GM19372 (cell line): ENCODE measurements at regions not wholly inside any gene's neighbourhood (a gene's known extent, or its start where the extent isn't known, plus 50 kb on each side); places are given as distances from the start of the nearest gene placed in this dataset.
A peak's percentile ranks its signal among the peaks of the same experiment; 100 is the strongest.
"Not testable (repeated sequence)": the region's sequence is repeated elsewhere in the genome, so short reads cannot be mapped to it uniquely, and the experiment has no call there.

Experiments
- ATAC-seq: cut with Tn5 transposase; IDR thresholded peaks from one replicate; pipeline ENCODE4 v1.9.1; 2021; ENCODE audit warnings: mild to moderate bottlenecking, low read depth, moderate library complexity; ENCODE audit not compliant: unreplicated experiment

DNA sequence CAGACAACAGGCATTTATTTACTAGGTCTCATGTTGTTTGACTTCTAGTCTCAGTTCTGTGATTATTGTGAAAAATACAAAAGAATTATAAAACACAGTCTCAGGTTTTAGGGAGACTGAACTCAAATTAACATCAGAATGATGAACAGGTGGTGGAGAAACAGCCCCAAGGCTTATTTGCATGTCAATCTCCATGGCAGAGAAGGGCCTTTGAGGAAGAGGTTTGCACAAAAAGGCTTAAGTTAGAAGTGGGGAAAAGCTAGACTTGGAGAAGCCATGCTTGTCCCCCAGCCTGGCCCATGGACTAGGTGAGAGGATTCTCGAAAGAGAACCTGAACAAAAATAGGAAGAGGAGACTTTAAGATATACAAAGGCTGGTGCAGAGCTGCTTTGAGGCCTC, 183.3 kb downstream of the EDN1 start:
- no peak for ATAC-seq

DNA sequence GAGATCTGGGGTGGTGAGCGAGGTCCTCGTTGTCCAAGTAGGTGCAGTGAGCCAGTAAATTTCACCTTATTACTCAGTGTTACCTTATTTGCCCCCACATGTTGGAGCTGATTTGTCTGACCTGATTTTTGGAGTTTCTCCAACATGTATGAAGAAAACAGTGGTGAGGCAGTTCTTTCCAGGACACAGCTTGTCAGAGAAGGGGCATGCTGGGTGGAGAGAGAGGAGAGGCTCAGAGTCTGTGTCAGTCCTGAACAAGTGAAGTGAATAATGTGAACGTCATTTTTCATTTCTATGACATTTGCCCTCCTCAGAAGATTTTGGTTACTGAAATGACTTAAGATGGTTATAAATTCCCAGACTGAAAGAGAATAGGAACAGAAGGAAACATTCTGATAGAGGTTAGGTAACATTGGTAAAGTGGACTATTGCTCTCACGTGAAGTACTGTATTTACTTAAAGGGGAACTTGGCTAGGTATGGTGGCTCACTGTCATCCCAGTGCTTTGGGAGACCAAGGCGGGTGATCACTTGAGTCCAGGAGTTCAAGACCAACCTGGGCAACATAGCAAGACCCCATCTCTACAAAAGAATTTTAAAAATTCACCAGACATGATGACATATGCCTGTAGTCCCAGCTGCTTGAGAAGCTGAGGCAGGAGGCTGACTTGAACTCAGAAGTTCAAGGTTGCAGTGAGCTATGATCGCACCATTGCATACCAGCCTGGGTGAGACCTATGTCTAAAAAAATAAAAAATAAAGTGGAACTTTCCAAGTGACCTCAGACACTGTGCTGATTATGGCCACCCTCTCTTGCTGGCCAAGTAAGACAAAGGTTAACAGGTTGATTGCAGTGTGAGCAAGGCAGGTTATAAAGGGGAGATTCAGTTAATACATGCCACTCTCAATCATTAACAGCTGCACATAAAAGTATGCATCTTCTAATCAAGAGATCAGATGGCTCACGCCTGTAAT, 184.3 kb downstream of the EDN1 start:
- ATAC-seq, result no peak

DNA sequence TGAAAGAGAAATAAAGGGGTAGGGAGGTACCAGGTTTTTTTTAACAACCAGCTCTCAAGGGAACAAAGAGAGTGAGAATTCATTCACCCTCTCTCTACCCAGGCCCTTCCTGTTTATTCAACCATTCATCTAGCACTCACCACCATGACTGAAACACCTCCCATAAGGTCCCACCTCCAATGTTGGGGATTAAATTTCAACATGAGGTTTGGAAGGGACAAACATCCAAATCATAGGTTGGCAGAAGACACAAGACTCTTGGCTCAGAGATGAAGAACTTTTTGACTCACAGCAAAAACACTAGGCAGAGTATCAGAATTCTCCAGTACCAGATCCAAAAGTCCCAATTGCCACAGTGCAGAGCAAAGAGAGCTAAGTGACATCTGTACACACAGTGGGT, 186.3 kb downstream of the EDN1 start:
- ATAC-seq, result no peak

DNA sequence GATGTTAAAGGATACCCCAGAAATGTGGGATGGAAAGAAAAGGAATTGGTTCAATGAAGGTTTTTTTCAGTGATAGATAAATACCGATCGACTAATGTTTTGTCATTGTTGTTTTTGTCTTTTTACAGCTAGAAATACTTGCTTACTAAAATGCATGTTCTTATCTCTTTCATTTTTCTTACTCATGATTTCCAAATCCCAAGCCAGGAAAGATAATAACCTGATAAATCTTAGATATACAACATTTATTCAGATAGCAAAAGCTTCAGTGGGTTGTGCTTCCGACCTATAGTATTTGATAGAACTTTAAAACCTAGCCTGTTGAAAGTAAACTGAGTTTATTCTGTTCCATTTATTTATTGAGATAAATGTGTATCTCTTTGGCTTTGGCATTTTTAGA, 187.5 kb downstream of the EDN1 start:
- no peak for ATAC-seq

DNA sequence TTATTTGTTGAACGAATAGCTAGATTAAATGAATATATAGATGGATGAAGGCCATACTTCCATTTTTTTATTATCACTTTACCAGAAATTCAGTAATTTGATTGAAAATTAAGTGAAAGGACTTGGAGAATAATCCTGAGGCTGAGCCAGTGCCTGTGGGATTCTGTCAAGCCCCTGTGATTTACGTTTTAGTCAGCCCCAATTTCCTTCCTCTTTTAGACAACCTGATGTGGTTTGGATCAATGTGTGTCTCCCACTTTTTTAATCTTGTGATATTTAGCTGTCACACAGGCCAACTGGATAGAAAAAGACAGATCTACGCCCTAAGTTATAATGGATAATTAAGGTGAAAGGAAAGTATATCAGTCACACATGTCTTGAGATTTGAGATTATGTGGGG, 188.8 kb downstream of the EDN1 start:
- ATAC-seq, result no peak

DNA sequence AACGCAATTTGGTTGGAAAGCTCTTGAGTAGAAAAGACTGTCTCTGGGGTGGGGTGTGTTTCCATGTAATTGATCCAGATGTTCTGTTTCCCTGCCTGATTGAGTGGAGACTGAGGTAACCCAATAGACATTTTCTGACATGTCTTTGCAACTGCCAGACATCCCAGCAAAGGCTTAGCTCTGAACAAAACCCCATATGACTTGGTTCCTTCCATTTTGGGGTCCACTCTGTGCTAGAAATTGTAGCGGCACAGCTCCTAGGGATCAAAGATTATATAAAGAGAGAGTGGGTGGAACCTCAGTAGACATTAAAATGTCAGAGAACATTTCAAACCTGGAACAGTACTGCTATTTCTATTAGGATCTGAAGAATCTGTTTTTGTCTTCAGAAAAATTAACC, 189.3 kb downstream of the EDN1 start:
- ATAC-seq, result no peak

DNA sequence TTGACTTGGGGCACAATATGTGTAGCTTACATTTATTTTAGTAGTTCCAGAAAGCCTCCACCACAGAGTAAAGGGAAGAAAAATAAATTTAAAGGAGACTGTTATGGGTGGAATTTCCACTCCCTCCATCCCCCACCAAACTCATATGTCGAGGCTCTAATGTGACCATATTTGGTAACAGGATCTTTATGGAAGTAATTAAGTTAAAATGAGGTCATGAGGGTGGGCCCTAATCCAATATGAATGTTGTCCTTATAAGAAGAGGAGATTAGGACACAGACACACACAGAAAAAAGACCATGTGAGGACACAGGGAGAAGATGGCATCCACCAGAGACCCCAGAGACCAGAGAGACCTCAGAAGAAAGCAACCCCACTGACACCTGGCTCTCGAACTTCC, 189.7 kb downstream of the EDN1 start:
- ATAC-seq, result no peak

DNA sequence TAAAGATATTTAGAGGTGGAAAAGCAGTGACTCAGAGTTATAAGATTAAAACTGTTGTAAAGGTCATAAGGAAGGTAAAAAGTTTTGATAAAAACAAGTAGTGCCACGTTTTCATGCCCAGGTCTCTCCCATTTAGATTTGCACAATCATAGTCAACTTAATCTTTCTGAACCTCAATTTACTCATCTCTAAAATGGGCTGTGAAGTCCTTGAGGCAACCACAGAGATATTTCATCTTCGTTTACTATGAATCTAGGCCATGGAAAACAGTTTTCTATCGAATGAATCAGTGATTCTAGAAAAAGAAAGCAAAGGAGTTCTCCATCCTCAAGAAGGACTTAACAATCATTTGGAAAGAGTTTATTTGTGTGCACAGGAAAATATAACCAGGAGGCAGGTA, 190.2 kb downstream of the EDN1 start:
- ATAC-seq, result no peak

DNA sequence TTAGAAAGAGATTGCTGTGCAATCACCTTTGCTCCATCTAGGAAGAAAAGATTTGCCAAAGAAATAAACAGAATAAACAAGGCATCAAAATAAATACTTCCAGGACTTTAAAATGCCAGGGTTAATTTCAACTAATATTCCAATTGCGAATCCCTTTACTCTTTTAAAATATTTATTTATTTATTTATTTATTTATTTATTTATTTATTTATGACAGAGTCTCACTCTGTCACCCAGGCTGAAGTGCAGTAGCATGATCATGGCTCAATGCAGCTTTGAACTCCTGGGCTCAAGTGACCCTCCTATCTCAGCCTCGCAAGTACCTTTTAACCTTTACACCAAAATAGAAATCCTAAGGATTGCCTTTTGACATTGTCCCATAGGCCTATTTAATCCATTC, 191.1 kb downstream of the EDN1 start:
- no peak for ATAC-seq

DNA sequence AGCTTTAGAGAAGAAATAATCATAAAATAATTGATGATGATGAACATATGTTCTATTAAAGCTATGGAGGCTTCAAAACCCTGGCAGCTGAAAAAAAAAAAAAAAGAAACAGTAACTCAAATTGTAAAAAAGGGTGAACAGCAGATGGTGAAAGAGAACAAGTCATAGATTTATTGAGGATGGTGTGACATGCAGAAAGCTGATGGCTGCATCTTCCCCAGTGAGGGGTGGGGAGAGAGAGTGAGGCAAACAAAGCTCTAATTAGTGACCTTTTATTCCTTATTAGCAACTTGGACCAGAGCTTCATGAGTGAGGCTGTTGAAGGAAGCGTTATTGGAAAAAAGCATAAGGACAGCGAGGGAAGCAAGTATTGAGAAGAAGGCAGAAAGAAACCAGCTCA, 191.7 kb downstream of the EDN1 start:
- no peak for ATAC-seq

DNA sequence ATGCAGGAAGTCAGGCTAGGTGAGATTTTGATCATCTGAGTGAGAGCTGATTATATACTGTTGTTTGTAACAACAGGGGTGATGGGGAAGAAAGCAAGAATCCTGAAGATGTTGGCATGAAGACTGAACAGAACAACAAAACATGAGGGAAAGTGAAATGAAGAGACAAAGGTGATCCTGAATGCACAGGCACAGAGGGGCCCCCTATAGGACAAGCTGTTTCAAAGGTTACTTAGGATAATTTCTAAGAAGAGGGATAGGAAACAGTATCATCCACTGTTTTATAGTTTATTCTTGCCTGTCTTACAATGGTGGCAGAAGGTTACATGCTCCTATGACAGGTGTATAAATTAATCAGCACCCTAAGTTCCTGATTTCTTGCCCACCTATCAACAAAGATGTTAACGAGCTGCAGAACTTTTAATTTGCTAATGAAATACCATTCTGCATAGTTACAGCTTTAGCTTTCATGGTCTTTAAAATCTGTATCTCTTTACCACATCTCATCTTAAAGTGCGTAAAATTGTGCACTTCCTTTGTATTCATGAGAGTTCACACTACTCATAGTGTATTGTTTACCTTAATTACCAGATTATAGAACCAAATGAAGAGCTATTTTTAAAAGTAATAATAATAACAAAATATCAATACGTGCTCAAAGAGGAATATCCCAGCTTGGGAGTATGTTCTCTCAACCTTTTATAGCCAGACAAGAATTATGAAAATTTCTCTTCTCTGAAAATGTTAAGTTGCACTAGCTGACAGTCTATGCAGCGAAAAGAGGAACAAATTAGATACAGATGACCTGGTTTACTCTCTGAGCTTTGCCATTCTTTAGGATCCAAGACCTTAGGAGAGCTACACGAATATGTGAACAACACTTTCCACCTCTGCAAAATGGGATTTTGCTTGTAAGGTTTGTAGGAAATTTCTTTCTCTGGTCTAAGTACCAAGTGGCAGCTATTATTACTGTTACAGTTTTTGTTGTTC, 192.5 kb downstream of the EDN1 start:
- no peak for ATAC-seq

DNA sequence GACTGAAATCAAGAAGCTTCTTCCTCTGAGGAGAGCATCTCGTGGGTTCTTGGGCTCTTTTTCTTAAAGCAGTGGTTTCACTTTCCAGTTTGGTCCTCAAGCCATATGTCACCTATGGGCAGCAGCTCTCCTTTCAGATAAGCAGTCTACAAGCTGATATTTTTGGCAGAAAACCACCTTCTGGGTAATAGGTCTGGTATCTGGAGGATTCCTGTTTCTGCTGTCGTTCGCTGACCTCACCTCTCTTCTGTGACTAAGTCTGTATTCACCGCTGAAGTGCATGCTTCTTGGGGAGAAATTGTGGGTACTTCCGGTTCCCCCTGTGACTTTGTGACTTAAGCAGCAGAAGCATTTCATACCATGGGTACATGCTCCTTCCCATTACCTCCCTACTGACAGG, 193.6 kb downstream of the EDN1 start:
- peak; percentile 78 for ATAC-seq

DNA sequence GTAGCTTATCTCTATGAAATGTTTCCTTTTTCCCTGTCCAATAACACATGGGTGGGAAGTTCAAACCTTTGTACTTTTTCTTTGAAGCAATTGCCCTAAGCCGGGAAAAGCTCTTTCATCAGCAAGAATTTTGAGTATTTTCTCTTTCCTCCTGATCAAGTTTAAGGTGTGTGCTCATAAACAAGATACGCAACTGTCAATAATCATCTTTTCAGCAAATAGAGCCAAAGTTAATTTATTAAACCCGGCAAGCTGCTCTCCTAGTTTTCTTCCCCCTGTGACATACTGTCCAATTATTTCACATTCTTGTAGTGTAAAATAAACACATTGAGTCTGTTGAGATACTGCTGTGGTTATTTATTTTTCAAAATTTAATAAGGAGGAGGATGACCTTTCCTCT, 194.4 kb downstream of the EDN1 start:
- no peak for ATAC-seq

DNA sequence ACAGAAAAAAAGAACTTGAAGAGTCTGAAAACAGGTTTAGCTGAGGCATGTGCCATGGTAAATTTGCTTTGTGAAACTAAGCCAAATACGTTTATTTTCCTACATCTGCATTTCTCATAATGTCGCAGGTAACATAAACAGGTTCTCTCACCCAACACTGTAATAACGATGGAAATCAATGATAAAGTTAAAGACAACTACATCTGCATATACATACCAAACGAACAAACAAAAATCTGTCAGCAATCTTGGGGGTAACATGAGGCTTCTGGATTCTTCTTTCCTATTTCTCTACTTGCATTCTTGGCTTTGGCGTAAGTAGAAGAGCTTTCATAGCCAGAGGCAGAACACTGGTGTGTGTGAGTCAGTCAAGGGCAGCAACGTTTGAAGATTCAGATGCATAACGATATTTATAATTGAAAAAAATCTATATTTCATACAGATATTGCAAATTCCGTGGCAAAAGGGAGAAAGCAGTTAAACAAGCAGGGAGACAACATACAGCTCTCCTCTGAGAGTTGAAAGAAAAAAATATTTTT, 195.1 kb downstream of the EDN1 start:
- ATAC-seq, result no peak

DNA sequence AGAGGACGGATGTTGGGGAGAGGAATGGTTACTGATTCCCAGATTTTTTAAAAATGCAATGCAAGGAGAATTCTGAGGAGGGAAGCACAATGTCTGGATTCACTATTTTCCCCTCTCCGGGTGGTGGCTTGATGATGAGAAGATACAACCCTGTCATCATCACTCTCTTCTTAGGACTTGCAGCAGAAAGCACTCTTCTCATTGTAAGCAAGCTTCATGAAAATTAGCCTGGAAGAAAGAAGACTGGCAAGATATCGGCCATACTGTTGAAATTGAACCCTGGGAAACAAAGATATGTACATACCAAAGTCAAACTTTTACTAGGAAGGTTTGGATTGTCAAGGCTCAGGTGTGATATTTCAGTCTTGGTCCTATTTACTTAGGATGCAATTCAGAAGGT, 195.7 kb downstream of the EDN1 start:
- ATAC-seq, result no peak

DNA sequence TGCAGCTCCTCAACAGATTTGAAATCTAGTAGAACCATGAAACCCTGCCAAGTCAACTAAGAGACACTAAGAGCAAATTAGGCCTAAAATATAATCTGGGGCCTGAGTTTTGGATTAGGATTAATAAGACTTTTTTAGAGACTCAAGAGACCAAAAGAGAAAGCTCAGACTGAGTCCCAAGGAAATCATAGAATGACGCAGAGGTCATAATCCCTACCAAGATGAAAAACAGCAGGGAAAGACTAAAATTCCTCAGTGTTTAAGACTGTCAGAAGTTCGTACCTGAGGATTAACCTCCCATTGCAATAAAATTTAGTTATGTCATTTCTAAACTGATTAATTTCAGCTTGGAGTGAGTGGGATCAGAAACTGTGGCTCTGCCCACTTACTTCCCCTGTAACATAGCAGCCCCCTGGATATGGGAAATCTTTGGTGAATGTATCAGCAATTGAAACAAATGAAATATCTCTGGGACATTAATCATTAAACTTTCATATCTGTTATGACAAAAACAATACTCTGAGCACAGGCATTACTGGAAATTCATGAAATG, 200.3 kb downstream of the EDN1 start:
- ATAC-seq, result no peak

DNA sequence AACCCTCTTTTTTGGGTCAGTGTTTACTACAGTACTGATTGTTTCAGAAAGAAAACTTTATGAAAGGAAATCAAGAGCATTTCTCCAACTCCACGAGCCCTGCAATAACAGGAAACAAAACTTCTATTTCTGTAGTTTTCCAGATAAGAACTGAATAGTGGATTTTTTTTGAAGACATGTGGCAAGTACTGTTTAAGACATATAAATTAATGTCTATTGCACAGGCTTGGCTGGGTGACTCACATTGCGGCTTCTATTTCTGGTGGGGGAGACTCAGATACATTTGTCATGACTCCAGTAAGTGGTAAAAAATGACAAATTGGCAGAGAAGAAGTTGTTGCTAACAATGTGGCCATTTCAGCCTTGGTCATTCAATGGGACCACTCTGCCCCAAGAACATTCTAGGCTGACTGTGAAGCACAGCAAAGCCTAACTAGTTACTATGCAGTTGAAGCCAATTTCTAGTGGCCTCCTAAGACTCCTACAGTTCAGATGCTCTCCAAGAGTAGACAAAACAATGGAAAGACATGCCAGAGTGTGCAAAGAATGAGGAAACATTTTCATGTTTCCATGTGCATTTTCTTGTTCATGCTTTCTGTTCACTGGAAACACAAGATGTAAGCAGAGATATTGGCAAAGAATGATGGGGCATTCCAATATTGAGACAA, 200.9 kb downstream of the EDN1 start:
- ATAC-seq, result no peak

DNA sequence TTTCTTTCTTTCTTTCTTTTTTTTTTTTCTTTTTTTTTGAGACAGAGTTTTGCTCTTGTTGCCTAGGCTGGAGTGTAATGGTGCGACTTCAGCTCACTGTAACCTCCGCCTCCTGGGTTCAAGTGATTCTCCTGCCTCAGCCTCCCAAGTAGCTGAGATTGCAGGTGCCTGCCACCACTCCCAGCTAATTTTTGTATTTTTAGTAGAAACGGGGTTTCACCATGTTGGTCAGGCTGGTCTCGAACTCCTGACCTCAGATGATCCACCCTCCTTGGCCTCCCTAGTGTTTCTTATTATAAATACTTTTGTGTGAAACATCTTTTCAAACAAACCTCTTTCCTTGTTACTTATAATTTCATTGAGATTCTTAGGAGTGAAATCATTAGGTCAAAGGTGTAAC, 202.8 kb downstream of the EDN1 start:
- ATAC-seq, result not testable (repeated sequence)

DNA sequence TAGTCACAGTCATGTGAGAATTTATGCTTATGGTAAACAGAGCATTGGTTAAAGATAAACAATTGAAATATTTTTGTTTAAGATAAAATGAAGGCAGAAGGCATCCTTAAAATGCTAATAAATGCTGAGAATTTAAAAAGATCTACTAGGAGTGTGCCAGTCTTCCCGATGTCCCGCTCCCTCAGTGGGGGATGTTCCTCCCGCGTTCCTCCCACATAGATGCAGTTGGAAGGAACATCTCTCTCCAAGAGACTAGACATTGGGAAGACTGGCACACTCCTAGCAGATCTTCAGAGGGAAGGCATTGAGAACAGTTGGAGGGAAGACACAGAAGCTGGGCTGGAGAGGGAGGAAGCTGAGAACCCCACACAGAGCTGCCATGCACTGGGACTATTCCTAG, 203.3 kb downstream of the EDN1 start:
- no peak for ATAC-seq

DNA sequence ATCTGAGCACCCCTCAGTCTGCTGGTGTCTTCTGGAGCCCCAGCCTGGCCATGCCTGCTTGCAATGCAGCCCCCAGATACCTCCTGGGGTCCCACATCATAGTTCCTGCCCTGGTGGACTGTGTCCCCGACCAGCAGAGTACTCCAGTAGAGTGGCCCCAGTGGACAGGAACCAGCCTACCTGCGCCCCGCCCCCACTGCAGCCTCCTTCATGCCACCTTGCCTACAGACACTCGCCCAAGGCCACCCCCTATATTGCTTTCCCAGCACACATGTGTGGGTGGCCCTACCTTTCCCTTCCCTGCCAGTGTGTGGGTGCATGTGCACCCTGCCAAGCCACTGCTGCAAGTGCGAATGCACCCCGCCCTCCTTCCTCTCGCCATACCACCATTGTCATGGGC, 204.0 kb downstream of the EDN1 start:
- ATAC-seq, result no peak
